Natural killer cell (primary cell): ENCODE measurements at regions not wholly inside any gene's neighbourhood (a gene's known extent, or its start where the extent isn't known, plus 50 kb on each side); places are given as distances from the start of the nearest gene placed in this dataset.

Experiments used
- ATAC-seq, 3 donors: fragments of 150-1000 bp in 2 of 3; fragments of 200-7000 bp in 1 of 3; cut with Tn5 transposase; 1 replicate in 1 of 3; 2 replicates in 2 of 3; pipeline ENCODE4 v1.10.0; 2021; ENCODE audit warnings: mild to moderate bottlenecking in 2 of 3, moderate library complexity in 2 of 3
- DNase-seq, 2 donors: peaks; one replicate each; pipeline versions ENCODE4 v3.0.0 to v3.0.0-alpha.2; 2013 to 2021; ENCODE audit warnings: mixed read lengths in 1 of 2
- H3K27ac ChIP-seq: one replicate; pipeline ENCODE4 v1.5.1; 2013; ENCODE audit warnings: mild to moderate bottlenecking, low read length
- H3K27me3 ChIP-seq: one replicate; pipeline ENCODE4 v1.6.1; 2013; ENCODE audit warnings: low read length; ENCODE audit not compliant: control insufficient read depth, insufficient read depth
- H3K36me3 ChIP-seq: one replicate; pipeline ENCODE4 v1.6.1; 2013; ENCODE audit warnings: low read length; ENCODE audit not compliant: control insufficient read depth, insufficient read depth
- H3K4me1 ChIP-seq: one replicate; pipeline ENCODE4 v1.6.1; 2013; ENCODE audit warnings: low read length; ENCODE audit not compliant: control insufficient read depth, insufficient read depth
- H3K4me3 ChIP-seq: one replicate; pipeline ENCODE4 v1.5.1; 2013; ENCODE audit warnings: low read length
- H3K9me3 ChIP-seq: one replicate; pipeline ENCODE4 v1.6.1; 2013; ENCODE audit warnings: low read length; ENCODE audit not compliant: control insufficient read depth, insufficient read depth
- H3K27ac Mint-ChIP-seq, 2 donors: one replicate each; pipeline ENCODE4 v1.8.0; 2022; ENCODE audit warnings: mild to moderate bottlenecking in 2 of 2, mixed read lengths in 2 of 2, moderate library complexity in 1 of 2
- H3K27me3 Mint-ChIP-seq, 2 donors: one replicate each; pipeline ENCODE4 v1.8.0; 2022; ENCODE audit warnings: low read depth in 2 of 2, mixed read lengths in 2 of 2
- H3K36me3 Mint-ChIP-seq: one replicate; pipeline ENCODE4 v1.8.0; 2022; ENCODE audit warnings: mixed read lengths
- H3K4me1 Mint-ChIP-seq, 2 donors: one replicate each; pipeline ENCODE4 v1.8.0; 2022; ENCODE audit warnings: mixed read lengths in 2 of 2
- H3K4me3 Mint-ChIP-seq: one replicate; pipeline ENCODE4 v1.8.0; 2022; ENCODE audit warnings: mild to moderate bottlenecking, moderate library complexity, mixed read lengths
- H3K9me3 Mint-ChIP-seq, 2 donors: one replicate each; pipeline ENCODE4 v1.8.0; 2022; ENCODE audit warnings: mixed read lengths in 2 of 2
- CTCF ChIP-seq: fragments of 200-600 bp; IDR thresholded peaks from one replicate; pipeline ENCODE4 v1.8.0; 2022; ENCODE audit warnings: antibody characterized with exemption
- WGBS: methylation state at CpG from one replicate; pipeline ENCODE4 v1.1.7; 2013; ENCODE audit warnings: missing lambda C conversion rate; ENCODE audit not compliant: insufficient coverage; 5-methylcytosine and 5-hydroxymethylcytosine counted together
- intact Hi-C: fragments of 100-400 bp; cut with micrococcal nuclease; formaldehyde crosslinking; loops from one replicate; pipeline ENCODE4 v1.14.2; 2022

- H3K27ac Mint-ChIP-seq = no peak overlapping the region
- Histone ChIP-seq H3K9me3 (no peaks in the 10 kb centered on the region), H3K27me3 (no peaks in the 10 kb centered on the region), H3K36me3 (no peaks in the 10 kb centered on the region), H3K4me3 (no peak overlapping the region), H3K27ac (no peak overlapping the region), H3K4me1 (no peaks in the 10 kb centered on the region)
- no peak for DNase-seq
- peaks cover 14 to 30% of the 10 kb centered on the region in 2 donors for H3K27me3 Mint-ChIP-seq
- H3K4me1 Mint-ChIP-seq = no peaks in the 10 kb centered on the region
- H3K36me3 Mint-ChIP-seq = no peaks in the 10 kb centered on the region
- H3K9me3 Mint-ChIP-seq = no peaks in the 10 kb centered on the region
- intact Hi-C loops = no loop called here
- ATAC-seq = no peak
- 89% methylated on average over 5 of the region's 5 CpGs for WGBS
- TF ChIP-seq CTCF = no peak
- H3K4me3 Mint-ChIP-seq = no peak overlapping the region
Measured at GRCh38 chr17:33493566-33493965, 200.5 kb upstream of the ASIC2 start.

GRCh38 chr17:33494151-33494550 is 201.1 kb upstream of the ASIC2 start:
- ATAC-seq (no peak), DNase-seq (no peak)
- Mint-ChIP-seq H3K27me3 (peaks cover 16 to 31% of the 10 kb centered on the region in 2 donors), H3K9me3 (no peaks in the 10 kb centered on the region), H3K4me3 (no peak overlapping the region), H3K4me1 (no peaks in the 10 kb centered on the region), H3K36me3 (no peaks in the 10 kb centered on the region), H3K27ac (no peak overlapping the region)
- Histone ChIP-seq H3K4me1 (no peaks in the 10 kb centered on the region), H3K4me3 (no peak overlapping the region), H3K27me3 (no peaks in the 10 kb centered on the region), H3K27ac (no peak overlapping the region), H3K36me3 (no peaks in the 10 kb centered on the region), H3K9me3 (no peaks in the 10 kb centered on the region)
- intact Hi-C loops = no loop called here
- 62% methylated on average over 4 of the region's 4 CpGs for WGBS
- TF ChIP-seq CTCF = no peak

GRCh38 chr17:33497623-33498022 is 204.5 kb upstream of the ASIC2 start:
- H3K9me3 ChIP-seq = no peaks in the 10 kb centered on the region

More at GRCh38 chr17:33497623-33498022, 204.5 kb upstream of the ASIC2 start:
- Mint-ChIP-seq H3K4me1 (no peaks in the 10 kb centered on the region), H3K9me3 (no peaks in the 10 kb centered on the region), H3K27me3 (peaks cover 14 to 16% of the 10 kb centered on the region in 2 donors), H3K27ac (no peak overlapping the region), H3K4me3 (no peak overlapping the region), H3K36me3 (no peaks in the 10 kb centered on the region)
- Histone ChIP-seq H3K4me1 (no peaks in the 10 kb centered on the region), H3K4me3 (no peak overlapping the region), H3K36me3 (no peaks in the 10 kb centered on the region), H3K27ac (no peak overlapping the region), H3K27me3 (no peaks in the 10 kb centered on the region)
- ATAC-seq (no peak), DNase-seq (no peak)
- 47% methylated on average over 2 of the region's 3 CpGs for WGBS
- no peak for TF ChIP-seq CTCF
- intact Hi-C loops = no loop called here
